ENCODE measurements at regions not wholly inside any gene's neighbourhood (a gene's known extent, or its start where the extent isn't known, plus 50 kb on each side); places are given as distances from the start of the nearest gene placed in this dataset.

DNA sequence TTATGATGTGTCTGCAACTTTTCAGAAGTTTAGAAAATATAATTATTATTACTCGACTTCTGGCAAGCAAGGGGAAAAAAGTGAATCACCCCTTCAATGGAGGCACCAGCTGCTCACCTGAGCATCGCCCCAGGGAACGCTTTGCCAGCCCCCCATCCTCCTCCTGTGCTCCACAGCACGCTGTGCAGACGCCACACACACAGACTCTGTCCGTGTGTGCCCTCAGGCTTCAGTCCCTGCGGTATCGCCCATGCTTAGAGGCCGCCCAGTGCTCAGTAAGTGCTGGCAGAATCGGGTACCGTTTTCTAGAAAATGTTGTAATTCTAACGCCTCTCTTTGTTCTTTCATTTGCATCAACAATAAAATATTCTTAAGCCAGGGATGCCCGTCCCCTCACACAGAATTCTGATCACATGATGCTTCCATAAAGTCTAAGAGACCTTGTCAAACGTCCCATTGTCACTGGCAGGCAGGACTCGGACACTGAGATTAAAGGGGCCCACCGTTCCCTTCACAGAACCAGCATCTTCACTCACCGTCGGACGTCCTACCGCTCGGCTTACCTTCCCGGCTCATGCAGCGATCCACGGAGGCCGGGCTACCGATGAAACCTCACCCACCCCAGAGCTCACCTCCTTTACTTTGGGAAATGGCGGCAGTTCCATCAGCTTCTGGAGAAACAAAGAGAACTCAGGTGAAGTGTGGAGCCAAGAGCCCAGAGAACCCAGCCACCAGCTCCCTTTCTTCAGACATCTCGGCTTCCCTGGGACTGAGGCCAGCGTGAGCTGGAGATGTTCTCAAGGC lies 105.5 kb downstream of the DLL1 start:
- Histone ChIP-seq H3K4me3 (ENCODE audit: low read depth in 1 of 3, low read length in 3 of 3) (no peak overlapping the region), H3K27ac (ENCODE audit: low read depth in 1 of 3, low read length in 2 of 3) (no peak overlapping the region), H3K4me1 (ENCODE audit: control insufficient read depth in 3 of 3, insufficient read depth in 2 of 3, low read depth in 1 of 3, low read length in 2 of 3) (no peaks in the 10 kb centered on the region), H3K27me3 (ENCODE audit: control insufficient read depth in 3 of 3, insufficient read depth in 3 of 3, low read length in 3 of 3) (no peaks in the 10 kb centered on the region), H3K36me3 (ENCODE audit: control insufficient read depth in 3 of 3, insufficient read depth in 2 of 3, low read depth in 1 of 3, low read length in 3 of 3) (no peaks in the 10 kb centered on the region), H3K9me3 (ENCODE audit: control insufficient read depth in 2 of 2, insufficient read depth in 1 of 2, low read depth in 1 of 2, low read length in 1 of 2) (no peaks in the 10 kb centered on the region)
- WGBS, 3 donors = 90 to 91% (median 91%) methylated on average over 29 of the region's 29 CpGs
- no peak for DNase-seq
- no peak for FAIRE-seq

DNA sequence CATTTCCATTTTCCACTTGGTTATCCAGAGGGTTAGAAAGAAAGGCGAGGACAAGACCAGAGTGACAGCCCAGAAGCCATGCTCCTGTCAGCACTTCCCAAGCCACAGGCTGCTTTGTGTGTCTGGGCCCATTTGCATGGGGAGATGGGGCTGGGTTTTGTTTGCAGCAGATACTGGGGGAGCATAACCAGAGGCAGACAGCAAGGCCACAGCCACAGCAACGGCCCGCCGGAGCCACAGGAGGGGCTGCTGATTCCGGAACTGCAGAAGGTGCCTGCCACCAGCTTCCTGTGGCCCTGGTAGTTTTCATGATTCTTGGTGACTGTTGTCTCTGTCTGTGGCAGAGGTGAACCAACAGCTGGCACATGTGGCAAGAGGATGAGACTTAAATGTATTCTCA lies 106.6 kb downstream of the DLL1 start:
- 84 to 90% (median 85%) methylated on average over 5 of the region's 5 CpGs for WGBS, 3 donors
- FAIRE-seq (no peak), DNase-seq (no peak)
- no peaks in the 10 kb centered on the region for H3K27me3 ChIP-seq (ENCODE audit: control insufficient read depth in 3 of 3, insufficient read depth in 3 of 3, low read length in 3 of 3)
- no peaks in the 10 kb centered on the region for H3K36me3 ChIP-seq (ENCODE audit: control insufficient read depth in 3 of 3, insufficient read depth in 2 of 3, low read depth in 1 of 3, low read length in 3 of 3)
- H3K4me1 ChIP-seq (ENCODE audit: control insufficient read depth in 3 of 3, insufficient read depth in 2 of 3, low read depth in 1 of 3, low read length in 2 of 3) = no peaks in the 10 kb centered on the region
- H3K4me3 ChIP-seq (ENCODE audit: low read depth in 1 of 3, low read length in 3 of 3) = no peak overlapping the region
- H3K9me3 ChIP-seq (ENCODE audit: control insufficient read depth in 2 of 2, insufficient read depth in 1 of 2, low read depth in 1 of 2, low read length in 1 of 2) = no peaks in the 10 kb centered on the region
- H3K27ac ChIP-seq (ENCODE audit: low read depth in 1 of 3, low read length in 2 of 3) = no peak overlapping the region

DNA sequence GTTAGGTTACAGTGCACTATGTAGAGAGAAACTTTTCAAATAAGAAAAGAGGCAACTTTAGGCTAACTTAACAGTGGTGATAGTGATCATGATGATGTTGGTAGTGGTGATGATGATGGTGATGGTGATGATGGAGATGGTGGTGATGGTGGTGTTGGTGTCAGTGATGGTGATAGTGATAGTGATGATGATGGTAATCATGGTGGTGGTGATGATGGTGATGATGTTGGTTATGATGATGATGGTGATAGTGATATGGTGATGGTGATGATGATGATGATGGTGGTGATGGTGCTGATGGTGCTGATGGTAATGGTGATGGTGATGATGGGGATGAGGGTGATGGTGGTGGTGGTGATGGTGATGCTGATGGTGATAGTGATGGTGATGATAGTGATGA lies 107.4 kb downstream of the DLL1 start:
- FAIRE-seq (no peak), DNase-seq (no peak)
- Histone ChIP-seq H3K36me3 (ENCODE audit: control insufficient read depth in 3 of 3, insufficient read depth in 2 of 3, low read depth in 1 of 3, low read length in 3 of 3) (no peaks in the 10 kb centered on the region), H3K9me3 (ENCODE audit: control insufficient read depth in 2 of 2, insufficient read depth in 1 of 2, low read depth in 1 of 2, low read length in 1 of 2) (no peaks in the 10 kb centered on the region), H3K27me3 (ENCODE audit: control insufficient read depth in 3 of 3, insufficient read depth in 3 of 3, low read length in 3 of 3) (no peaks in the 10 kb centered on the region), H3K27ac (ENCODE audit: low read depth in 1 of 3, low read length in 2 of 3) (no peak overlapping the region), H3K4me1 (ENCODE audit: control insufficient read depth in 3 of 3, insufficient read depth in 2 of 3, low read depth in 1 of 3, low read length in 2 of 3) (no peaks in the 10 kb centered on the region), H3K4me3 (ENCODE audit: low read depth in 1 of 3, low read length in 3 of 3) (no peak overlapping the region)

DNA sequence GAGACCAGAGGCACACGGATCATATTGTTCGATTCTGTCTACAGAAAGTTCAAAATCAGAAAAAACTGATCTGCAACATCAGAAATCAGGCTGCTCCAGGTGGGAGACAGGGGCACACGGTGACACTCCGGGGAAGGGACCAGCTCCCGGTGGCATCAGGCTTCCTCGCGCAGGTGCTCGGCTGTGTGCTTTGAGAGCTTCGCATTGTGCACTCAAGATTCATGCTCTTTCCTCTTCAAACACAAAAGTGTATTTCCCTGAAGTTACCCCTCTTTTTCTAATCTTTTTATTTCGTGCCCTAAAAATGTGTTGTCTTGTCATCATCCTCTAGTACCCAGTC lies 108.1 kb downstream of the DLL1 start:
- DNase-seq = no peak
- Histone ChIP-seq H3K9me3 (ENCODE audit: control insufficient read depth in 2 of 2, insufficient read depth in 1 of 2, low read depth in 1 of 2, low read length in 1 of 2) (no peaks in the 10 kb centered on the region), H3K4me1 (ENCODE audit: control insufficient read depth in 3 of 3, insufficient read depth in 2 of 3, low read depth in 1 of 3, low read length in 2 of 3) (no peaks in the 10 kb centered on the region), H3K27ac (ENCODE audit: low read depth in 1 of 3, low read length in 2 of 3) (no peak overlapping the region), H3K27me3 (ENCODE audit: control insufficient read depth in 3 of 3, insufficient read depth in 3 of 3, low read length in 3 of 3) (no peaks in the 10 kb centered on the region), H3K4me3 (ENCODE audit: low read depth in 1 of 3, low read length in 3 of 3) (no peak overlapping the region), H3K36me3 (ENCODE audit: control insufficient read depth in 3 of 3, insufficient read depth in 2 of 3, low read depth in 1 of 3, low read length in 3 of 3) (no peaks in the 10 kb centered on the region)
- no peak for FAIRE-seq
- 83 to 87% (median 85%) methylated on average over 10 of the region's 10 CpGs for WGBS, 3 donors

DNA sequence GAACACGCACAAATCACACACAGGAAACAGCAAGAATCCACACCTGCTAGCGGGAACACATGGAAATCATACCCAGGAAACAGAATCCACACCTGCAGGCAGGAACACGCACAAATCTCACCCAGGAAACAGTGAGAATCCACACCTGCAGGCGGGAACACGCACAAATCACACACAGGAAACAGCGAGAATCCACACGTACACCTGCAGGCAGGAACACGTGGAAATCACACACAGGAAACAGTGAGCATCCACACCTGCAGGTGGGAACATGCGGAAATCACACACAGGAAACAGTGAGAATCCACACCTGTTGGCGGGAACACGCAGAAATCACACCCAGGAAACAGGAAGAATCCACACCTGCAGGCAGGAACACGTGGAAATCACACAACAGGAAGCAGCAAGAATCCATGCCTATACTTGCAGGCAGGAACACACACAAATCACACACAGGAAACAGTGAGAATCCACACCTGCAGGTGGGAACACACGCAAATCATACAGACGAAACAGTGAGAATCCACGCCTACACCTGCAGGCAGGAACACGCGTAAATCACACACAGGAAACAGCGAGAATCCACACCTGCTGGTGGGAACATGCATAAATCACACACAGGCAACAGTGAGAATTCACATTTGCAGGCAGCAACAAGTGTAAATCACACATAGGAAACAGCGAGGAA lies 108.6 kb downstream of the DLL1 start:
- DNase-seq = no peak
- no peak for FAIRE-seq
- 67 to 71% (median 69%) methylated on average over 19 of the region's 19 CpGs for WGBS, 3 donors
- H3K27me3 ChIP-seq (ENCODE audit: control insufficient read depth in 3 of 3, insufficient read depth in 3 of 3, low read length in 3 of 3) = no peaks in the 10 kb centered on the region
- H3K4me3 ChIP-seq (ENCODE audit: low read depth in 1 of 3, low read length in 3 of 3) = no peak overlapping the region
- H3K4me1 ChIP-seq (ENCODE audit: control insufficient read depth in 3 of 3, insufficient read depth in 2 of 3, low read depth in 1 of 3, low read length in 2 of 3) = no peaks in the 10 kb centered on the region
- no peaks in the 10 kb centered on the region for H3K36me3 ChIP-seq (ENCODE audit: control insufficient read depth in 3 of 3, insufficient read depth in 2 of 3, low read depth in 1 of 3, low read length in 3 of 3)
- H3K27ac ChIP-seq (ENCODE audit: low read depth in 1 of 3, low read length in 2 of 3) = no peak overlapping the region
- no peaks in the 10 kb centered on the region for H3K9me3 ChIP-seq (ENCODE audit: control insufficient read depth in 2 of 2, insufficient read depth in 1 of 2, low read depth in 1 of 2, low read length in 1 of 2)

DNA sequence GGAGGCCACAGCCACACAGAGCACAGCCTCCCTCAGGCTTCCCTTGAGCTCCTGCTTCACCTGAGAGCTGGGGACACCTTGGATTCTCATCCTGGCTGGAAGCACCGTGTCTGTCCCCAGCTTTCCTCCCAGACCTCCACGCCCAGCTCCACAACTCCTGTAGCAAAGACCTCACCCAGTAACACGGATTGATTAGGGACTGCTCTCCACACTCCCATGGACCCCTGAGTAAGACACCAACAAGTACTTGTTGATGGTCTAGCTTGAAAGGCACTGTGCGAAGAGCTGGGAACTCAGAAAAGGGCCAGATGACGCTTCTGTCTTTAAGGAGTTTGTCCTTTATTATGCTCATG lies 109.6 kb downstream of the DLL1 start:
- Histone ChIP-seq H3K9me3 (ENCODE audit: control insufficient read depth in 2 of 2, insufficient read depth in 1 of 2, low read depth in 1 of 2, low read length in 1 of 2) (no peaks in the 10 kb centered on the region), H3K4me1 (ENCODE audit: control insufficient read depth in 3 of 3, insufficient read depth in 2 of 3, low read depth in 1 of 3, low read length in 2 of 3) (no peaks in the 10 kb centered on the region), H3K36me3 (ENCODE audit: control insufficient read depth in 3 of 3, insufficient read depth in 2 of 3, low read depth in 1 of 3, low read length in 3 of 3) (no peaks in the 10 kb centered on the region), H3K27ac (ENCODE audit: low read depth in 1 of 3, low read length in 2 of 3) (no peak overlapping the region), H3K27me3 (ENCODE audit: control insufficient read depth in 3 of 3, insufficient read depth in 3 of 3, low read length in 3 of 3) (no peaks in the 10 kb centered on the region), H3K4me3 (ENCODE audit: low read depth in 1 of 3, low read length in 3 of 3) (no peak overlapping the region)
- FAIRE-seq (no peak), DNase-seq (no peak)
- 79 to 84% (median 83%) methylated on average over 5 of the region's 5 CpGs for WGBS, 3 donors

DNA sequence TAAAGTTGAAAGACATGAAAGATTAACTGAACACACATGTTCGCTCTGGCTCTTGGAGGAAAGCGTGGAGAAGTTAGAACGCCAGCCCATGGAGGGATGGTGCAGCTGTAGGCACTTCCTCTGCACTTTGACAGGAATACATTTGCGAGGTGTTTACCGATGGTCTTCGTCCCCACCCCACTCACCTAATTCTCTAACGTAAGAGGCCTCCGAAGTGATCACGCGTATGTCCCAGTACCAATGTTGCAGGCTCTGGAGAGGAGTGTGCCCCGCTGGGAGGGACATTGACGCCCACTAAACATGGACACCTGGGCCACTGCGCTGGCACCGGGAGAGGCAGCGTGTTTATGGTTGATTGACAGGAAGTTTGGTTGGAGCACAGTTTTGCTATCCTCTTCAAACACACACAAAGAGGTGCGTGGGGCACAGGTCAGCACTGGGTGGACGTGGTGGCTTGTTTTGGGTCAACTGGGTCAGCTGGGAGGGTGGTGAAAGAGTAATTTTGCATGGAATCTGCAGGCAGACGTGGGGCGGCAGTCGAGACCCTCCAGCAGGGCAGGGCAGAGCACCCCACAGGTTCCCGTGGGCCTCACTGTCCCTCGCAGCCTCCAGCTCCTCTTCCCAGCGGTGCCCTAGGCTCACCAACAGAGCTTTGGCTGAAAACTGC lies 110.1 kb downstream of the DLL1 start:
- WGBS, 3 donors = 85 to 88% (median 87%) methylated on average over 22 to 23 of the region's 23 CpGs
- Histone ChIP-seq H3K27me3 (ENCODE audit: control insufficient read depth in 3 of 3, insufficient read depth in 3 of 3, low read length in 3 of 3) (no peaks in the 10 kb centered on the region), H3K4me3 (ENCODE audit: low read depth in 1 of 3, low read length in 3 of 3) (no peak overlapping the region), H3K27ac (ENCODE audit: low read depth in 1 of 3, low read length in 2 of 3) (no peak overlapping the region), H3K9me3 (ENCODE audit: control insufficient read depth in 2 of 2, insufficient read depth in 1 of 2, low read depth in 1 of 2, low read length in 1 of 2) (no peaks in the 10 kb centered on the region), H3K36me3 (ENCODE audit: control insufficient read depth in 3 of 3, insufficient read depth in 2 of 3, low read depth in 1 of 3, low read length in 3 of 3) (no peaks in the 10 kb centered on the region), H3K4me1 (ENCODE audit: control insufficient read depth in 3 of 3, insufficient read depth in 2 of 3, low read depth in 1 of 3, low read length in 2 of 3) (no peaks in the 10 kb centered on the region)
- DNase-seq (no peak), FAIRE-seq (no peak)

DNA sequence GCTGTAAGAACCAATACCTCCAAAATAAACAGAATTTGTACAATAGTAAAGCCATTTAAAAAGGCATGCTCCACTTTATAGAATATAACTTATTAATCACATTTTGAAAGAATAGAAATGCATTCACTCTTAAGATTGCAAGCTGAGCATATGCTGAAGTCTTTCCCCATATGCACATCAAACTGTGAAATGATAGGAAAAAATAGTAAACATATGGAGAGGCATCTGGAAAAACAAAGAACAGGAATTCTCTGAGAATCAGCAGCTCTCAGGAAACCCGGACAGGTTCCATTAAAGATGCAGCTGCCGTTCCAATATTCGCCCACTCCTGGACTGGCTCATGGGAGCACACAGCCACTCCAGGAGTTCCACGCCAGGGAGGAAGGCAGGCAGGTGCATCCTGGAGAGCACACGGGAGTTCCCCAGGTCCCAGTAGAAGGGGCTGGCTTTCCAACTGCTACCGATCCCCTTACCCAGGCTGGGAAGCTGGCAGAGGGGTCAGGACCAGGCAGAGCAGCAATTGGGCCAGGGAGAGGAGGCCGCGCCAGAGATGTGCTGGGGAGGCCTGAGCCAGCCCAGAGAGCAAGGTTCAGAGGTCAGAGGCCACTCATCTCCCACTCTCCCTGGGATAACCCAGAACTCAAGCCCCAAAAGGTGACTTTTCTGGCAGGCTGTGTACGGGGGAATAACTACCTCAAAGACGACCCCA lies 111.1 kb downstream of the DLL1 start:
- H3K9me3 ChIP-seq (ENCODE audit: control insufficient read depth in 2 of 2, insufficient read depth in 1 of 2, low read depth in 1 of 2, low read length in 1 of 2) = no peaks in the 10 kb centered on the region
- no peak overlapping the region for H3K4me3 ChIP-seq (ENCODE audit: low read depth in 1 of 3, low read length in 3 of 3)
- no peaks in the 10 kb centered on the region for H3K4me1 ChIP-seq (ENCODE audit: control insufficient read depth in 3 of 3, insufficient read depth in 2 of 3, low read depth in 1 of 3, low read length in 2 of 3)
- DNase-seq (no peak), FAIRE-seq (no peak)
- H3K27me3 ChIP-seq (ENCODE audit: control insufficient read depth in 3 of 3, insufficient read depth in 3 of 3, low read length in 3 of 3) = no peaks in the 10 kb centered on the region
- no peaks in the 10 kb centered on the region for H3K36me3 ChIP-seq (ENCODE audit: control insufficient read depth in 3 of 3, insufficient read depth in 2 of 3, low read depth in 1 of 3, low read length in 3 of 3)
- WGBS, 3 donors = 72 to 83% (median 73%) methylated on average over 10 of the region's 10 CpGs
- no peak overlapping the region for H3K27ac ChIP-seq (ENCODE audit: low read depth in 1 of 3, low read length in 2 of 3)

All from small intestine (tissue), 7 donors.